Gastroesophageal sphincter (tissue), 2 donors: ENCODE measurements at regions not wholly inside any gene's neighbourhood (a gene's known extent, or its start where the extent isn't known, plus 50 kb on each side); places are given as distances from the start of the nearest gene placed in this dataset.

Experiments
- POLR2A ChIP-seq, 2 donors: fragments of 450-650 bp; IDR thresholded peaks; one replicate each; pipeline ENCODE4 v1.6.1; 2017; ENCODE audit warnings: antibody characterized with exemption in 2 of 2, mild to moderate bottlenecking in 2 of 2, moderate library complexity in 1 of 2
- POLR2AphosphoS5 ChIP-seq: sonication (generic); formaldehyde crosslinking; IDR thresholded peaks from one replicate; pipeline ENCODE4 v1.6.1; 2017; ENCODE audit warnings: antibody characterized with exemption

GRCh38 chr6:14263881-14264424 is 146.4 kb downstream of the CD83 start:
- no peak for TF ChIP-seq POLR2A (IDR thresholded peaks at IDR 0.05)
- no peak for TF ChIP-seq POLR2AphosphoS5
